A549 (cell line): ENCODE measurements at regions not wholly inside any gene's neighbourhood (a gene's known extent, or its start where the extent isn't known, plus 50 kb on each side); places are given as distances from the start of the nearest gene placed in this dataset.

Experiments used
- ATAC-seq, 2 experiments: fragments of 200-7000 bp in 1 of 2; fragments of >200 bp in 1 of 2; cut with Nextera tagmentation in 1 of 2; cut with Tn5 transposase in 1 of 2; 3 replicates each; pipeline versions ENCODE4 v1.8.0 to v1.9.1; 2018 to 2020; ENCODE audit warnings: mild to moderate bottlenecking in 1 of 2, moderate library complexity in 1 of 2
- CTCF ChIA-PET: fragments of 300-600 bp; sonication (Branson Sonifier 250); formaldehyde crosslinking; extraction: SDS; loops from one replicate; lab custom pipeline; 2021; ENCODE audit warnings: antibody characterized with exemption, inconsistent platforms; lab: Yijun Ruan, JAX
- POLR2A ChIA-PET: fragments of 350-600 bp; formaldehyde crosslinking; extraction: SDS; loops from one replicate; lab custom pipeline; 2021; ENCODE audit warnings: antibody characterized with exemption, inconsistent platforms; lab: Yijun Ruan, JAX
- DNase-seq, 2 experiments: peaks; one replicate each; pipeline versions ENCODE4 v3.0.0 to v3.0.0-alpha.2; 2011 to 2016; ENCODE audit warnings: low read depth in 1 of 2, low spot score in 1 of 2
- FAIRE-seq: peaks from 2 replicates; lab custom pipeline; 2011; peaks lifted over from hg19 to GRCh38; lab: Jason Lieb, UNC
- H3K27ac ChIP-seq, 2 experiments: fragments of >200 bp; sonication (Bioruptor Twin); formaldehyde crosslinking; 3 replicates each; pipeline ENCODE4 v1.5.1; 2016 to 2017
- H3K4me1 ChIP-seq: fragments of >200 bp; sonication (Bioruptor Twin); formaldehyde crosslinking; 3 replicates; pipeline ENCODE4 v1.6.1; 2016
- H3K4me2 ChIP-seq: fragments of >200 bp; sonication (Bioruptor Twin); formaldehyde crosslinking; 3 replicates; pipeline ENCODE4 v1.6.1; 2016
- H3K4me3 ChIP-seq: fragments of >200 bp; sonication (Bioruptor Twin); formaldehyde crosslinking; 3 replicates; pipeline ENCODE4 v1.5.1; 2016
- H3K9me3 ChIP-seq: fragments of >200 bp; sonication (Bioruptor Twin); formaldehyde crosslinking; 3 replicates; pipeline ENCODE4 v1.6.1; 2016
- CBX2 ChIP-seq: fragments of 200-600 bp; sonication (generic); IDR thresholded peaks from 2 replicates; pipeline ENCODE4 v1.6.1; 2016; ENCODE audit warnings: low read depth, mild to moderate bottlenecking, borderline replicate concordance
- CHD2 ChIP-seq: fragments of 150-350 bp; IDR thresholded peaks from 2 replicates; pipeline ENCODE4 v1.6.1; 2014; ENCODE audit warnings: low read length; ENCODE audit not compliant: partially characterized antibody
- ELK1 ChIP-seq: fragments of 150-350 bp; IDR thresholded peaks from 2 replicates; pipeline ENCODE4 v1.6.1; 2014; ENCODE audit warnings: low read depth, mild to moderate bottlenecking, low read length
- FOSB ChIP-seq: fragments of 250-450 bp; sonication (Bioruptor Pico); IDR thresholded peaks from 2 replicates; pipeline ENCODE4 v1.5.0; 2020; ENCODE audit warnings: mild to moderate bottlenecking, moderate library complexity
- GATA3 ChIP-seq: IDR thresholded peaks from 2 replicates; pipeline ENCODE4 v1.6.1; 2012; ENCODE audit warnings: borderline replicate concordance
- HMGXB4 ChIP-seq: fragments of 250-450 bp; sonication (Bioruptor Pico); IDR thresholded peaks from 2 replicates; pipeline ENCODE4 v1.5.0; 2021; ENCODE audit warnings: mild to moderate bottlenecking, moderate library complexity, borderline replicate concordance
- KDM1A ChIP-seq: fragments of 200-600 bp; sonication (generic); IDR thresholded peaks from 2 replicates; pipeline ENCODE4 v1.6.1; 2016; ENCODE audit warnings: low read depth, mild to moderate bottlenecking
- MAX ChIP-seq: IDR thresholded peaks from 2 replicates; pipeline ENCODE4 v1.6.1; 2012
- NFE2L2 ChIP-seq: fragments of 150-350 bp; conservative IDR thresholded peaks from 2 replicates; pipeline ENCODE4 v1.6.1; 2014; ENCODE audit warnings: low read length
- NR3C1 ChIP-seq: fragments of >200 bp; sonication (Bioruptor Twin); formaldehyde crosslinking; IDR thresholded peaks from 3 replicates; pipeline ENCODE4 v1.6.1; 2017
- REST ChIP-seq: fragments of 200-600 bp; sonication (generic); IDR thresholded peaks from 2 replicates; pipeline ENCODE4 v1.6.1; 2016; ENCODE audit warnings: antibody characterized with exemption, mild to moderate bottlenecking, moderate library complexity
- ZFP36 ChIP-seq: fragments of 450-650 bp; IDR thresholded peaks from 2 replicates; pipeline ENCODE4 v1.6.1; 2014; ENCODE audit warnings: borderline replicate concordance; ENCODE audit not compliant: partially characterized antibody
- ZNF302 ChIP-seq: fragments of 250-450 bp; sonication (Bioruptor Pico); IDR thresholded peaks from 2 replicates; pipeline ENCODE4 v1.9.0; 2021; ENCODE audit warnings: inconsistent platforms, mild to moderate bottlenecking, moderate library complexity
- WGBS: methylation state at CpG from one replicate; pipeline ENCODE4 v1.1.6; 2017; ENCODE audit errors: missing lambda C conversion rate; 5-methylcytosine and 5-hydroxymethylcytosine counted together
- TF ChIP-seq, protein P1 (sequence below): fragments of >200 bp; sonication (Bioruptor Twin); formaldehyde crosslinking; IDR thresholded peaks from 3 replicates; pipeline ENCODE4 v1.5.1; 2016
- TF ChIP-seq, protein P2 (sequence below): fragments of 450-650 bp; IDR thresholded peaks from 2 replicates; pipeline ENCODE4 v1.6.1; 2014; ENCODE audit warnings: antibody characterized with exemption

- ATAC-seq = no peak
- Histone ChIP-seq H3K9me3 (peaks cover 12% of the 10 kb centered on the region), H3K4me3 (no peak overlapping the region), H3K4me2 (no peak overlapping the region), H3K4me1 (no peaks in the 10 kb centered on the region; the same call in 2 of the 3 replicates), H3K27ac (peak overlapping the region in 1 of 2 experiments; percentile 59; a peak in 1 of 6 replicates)
- ChIA-PET CTCF (interaction anchor here (1.7 kb wide), 1 partner anchor 287 kb away, joined by 7 read pairs; no protein-coding TSS in a partner anchor), POLR2A (no interaction called here)
- DNase-seq = no peak
- no peak for FAIRE-seq
- TF ChIP-seq MAX (no peak), ELK1 (no peak), CBX2 (no peak), KDM1A (no peak), REST (no peak), ZNF302 (CRISPR knock-in tag) (no peak), HMGXB4 (CRISPR knock-in tag) (no peak), NR3C1 (no peak), NFE2L2 (no peak), GATA3 (no peak), FOSB (no peak), CHD2 (no peak), ZFP36 (no peak)
- TF ChIP-seq, protein P1, sequence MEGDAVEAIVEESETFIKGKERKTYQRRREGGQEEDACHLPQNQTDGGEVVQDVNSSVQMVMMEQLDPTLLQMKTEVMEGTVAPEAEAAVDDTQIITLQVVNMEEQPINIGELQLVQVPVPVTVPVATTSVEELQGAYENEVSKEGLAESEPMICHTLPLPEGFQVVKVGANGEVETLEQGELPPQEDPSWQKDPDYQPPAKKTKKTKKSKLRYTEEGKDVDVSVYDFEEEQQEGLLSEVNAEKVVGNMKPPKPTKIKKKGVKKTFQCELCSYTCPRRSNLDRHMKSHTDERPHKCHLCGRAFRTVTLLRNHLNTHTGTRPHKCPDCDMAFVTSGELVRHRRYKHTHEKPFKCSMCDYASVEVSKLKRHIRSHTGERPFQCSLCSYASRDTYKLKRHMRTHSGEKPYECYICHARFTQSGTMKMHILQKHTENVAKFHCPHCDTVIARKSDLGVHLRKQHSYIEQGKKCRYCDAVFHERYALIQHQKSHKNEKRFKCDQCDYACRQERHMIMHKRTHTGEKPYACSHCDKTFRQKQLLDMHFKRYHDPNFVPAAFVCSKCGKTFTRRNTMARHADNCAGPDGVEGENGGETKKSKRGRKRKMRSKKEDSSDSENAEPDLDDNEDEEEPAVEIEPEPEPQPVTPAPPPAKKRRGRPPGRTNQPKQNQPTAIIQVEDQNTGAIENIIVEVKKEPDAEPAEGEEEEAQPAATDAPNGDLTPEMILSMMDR = no peak
- TF ChIP-seq, protein P2, sequence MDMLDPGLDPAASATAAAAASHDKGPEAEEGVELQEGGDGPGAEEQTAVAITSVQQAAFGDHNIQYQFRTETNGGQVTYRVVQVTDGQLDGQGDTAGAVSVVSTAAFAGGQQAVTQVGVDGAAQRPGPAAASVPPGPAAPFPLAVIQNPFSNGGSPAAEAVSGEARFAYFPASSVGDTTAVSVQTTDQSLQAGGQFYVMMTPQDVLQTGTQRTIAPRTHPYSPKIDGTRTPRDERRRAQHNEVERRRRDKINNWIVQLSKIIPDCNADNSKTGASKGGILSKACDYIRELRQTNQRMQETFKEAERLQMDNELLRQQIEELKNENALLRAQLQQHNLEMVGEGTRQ = no peak
- 48% methylated on average over 12 of the region's 12 CpGs for WGBS
Measured at GRCh38 chr17:79678736-79679255, 51.9 kb upstream of the ENPP7 start.
